HFF-Myc (cell line): ENCODE measurements at regions not wholly inside any gene's neighbourhood (a gene's known extent, or its start where the extent isn't known, plus 50 kb on each side); places are given as distances from the start of the nearest gene placed in this dataset.

Experiments used
- DNase-seq: peaks from one replicate; pipeline ENCODE4 v3.0.0-alpha.2; 2011; ENCODE audit warnings: low read depth; ENCODE audit errors: extremely low read depth
- H3K4me3 ChIP-seq: replicated peaks from 2 replicates; pipeline ENCODE4 v1.5.1; 2011; ENCODE audit warnings: low read depth, mild to moderate bottlenecking, control low read depth, low read length
- CTCF ChIP-seq: IDR thresholded peaks from 2 replicates; pipeline ENCODE4 v1.5.1; 2012; ENCODE audit warnings: mild to moderate bottlenecking, low read depth, low read length, control low read depth; ENCODE audit errors: missing control alignments

- no peak overlapping the region for H3K4me3 ChIP-seq
Observed at GRCh38 chr5:118778941-118779340, 209.4 kb downstream of the DTWD2 start.

GRCh38 chr5:118777189-118777736 lies 211.1 kb downstream of the DTWD2 start:
- no peak overlapping the region for H3K4me3 ChIP-seq
- DNase-seq = no peak
- no peak for TF ChIP-seq CTCF

More at GRCh38 chr5:118778941-118779340, 209.4 kb downstream of the DTWD2 start:
- no peak for DNase-seq
- no peak for TF ChIP-seq CTCF

- no peak overlapping the region for H3K4me3 ChIP-seq
- no peak for TF ChIP-seq CTCF
- DNase-seq = no peak
Observed at GRCh38 chr5:118776755-118777154, 211.6 kb downstream of the DTWD2 start.

- no peak for DNase-seq
- no peak for TF ChIP-seq CTCF
- no peak overlapping the region for H3K4me3 ChIP-seq
Observed at GRCh38 chr5:118775790-118776499, 212.4 kb downstream of the DTWD2 start.

GRCh38 chr5:118768607-118769175 lies 219.7 kb downstream of the DTWD2 start:
- DNase-seq = no peak
- TF ChIP-seq CTCF = no peak
- no peak overlapping the region for H3K4me3 ChIP-seq

GRCh38 chr5:118762291-118762690 lies 226.1 kb downstream of the DTWD2 start:
- no peak overlapping the region for H3K4me3 ChIP-seq
- DNase-seq = no peak

More at GRCh38 chr5:118762291-118762690, 226.1 kb downstream of the DTWD2 start:
- no peak for TF ChIP-seq CTCF
